ENCODE measurements at regions not wholly inside any gene's neighbourhood (a gene's known extent, or its start where the extent isn't known, plus 50 kb on each side); places are given as distances from the start of the nearest gene placed in this dataset.

GRCh38 chr12:42683933-42684801 is 94.6 kb upstream of the PRICKLE1 start:
- H3K4me3 ChIP-seq (ENCODE audit: low read length): no peak overlapping the region
- no peaks in the 10 kb centered on the region for H3F3A ChIP-seq (ENCODE audit: insufficient read depth, low read length, poor library complexity, severe bottlenecking)
- H3K9ac ChIP-seq (ENCODE audit: low read length): no peak overlapping the region
- no peak overlapping the region for H3K4me2 ChIP-seq (ENCODE audit: low read length)
- no peak overlapping the region for H2AFZ ChIP-seq (ENCODE audit: low read depth, low read length)
- H4K20me1 ChIP-seq (ENCODE audit: insufficient read depth): no peaks in the 10 kb centered on the region
- no peaks in the 10 kb centered on the region for H3K36me3 ChIP-seq (ENCODE audit: insufficient read depth, low read length)
- H3K9me2 ChIP-seq (ENCODE audit: insufficient read depth, low read length): no peaks in the 10 kb centered on the region
- no peaks in the 10 kb centered on the region for H3K27me3 ChIP-seq (ENCODE audit: insufficient read depth, low read depth, low read length)
- TF ChIP-seq REST (IDR thresholded peaks at IDR 0.05; ENCODE audit: borderline replicate concordance) (no peak), EZH2 (IDR thresholded peaks at IDR 0.05; ENCODE audit: borderline replicate concordance, insufficient read depth, low read length, poor library complexity, severe bottlenecking) (no peak), MXI1 (conservative IDR thresholded peaks at IDR 0.05; ENCODE audit: poor library complexity, severe bottlenecking) (no peak), TAF1 (IDR thresholded peaks at IDR 0.05; ENCODE audit: low read depth) (no peak), EP300 (conservative IDR thresholded peaks at IDR 0.05; ENCODE audit: poor library complexity, severe bottlenecking) (no peak), POLR2AphosphoS5 (IDR thresholded peaks at IDR 0.05) (no peak)
- no peaks in the 10 kb centered on the region for H3K79me2 ChIP-seq (replicated peaks; ENCODE audit: insufficient read depth, low read length)
- no peaks in the 10 kb centered on the region for H3K9me3 ChIP-seq (ENCODE audit: low read length)
- H3K27ac ChIP-seq (ENCODE audit: low read length): no peak overlapping the region

GRCh38 chr12:42683266-42683665 is 93.7 kb upstream of the PRICKLE1 start:
- Histone ChIP-seq H3F3A (ENCODE audit: insufficient read depth, low read length, poor library complexity, severe bottlenecking) (no peaks in the 10 kb centered on the region), H3K9me3 (ENCODE audit: low read length) (no peaks in the 10 kb centered on the region), H3K9ac (ENCODE audit: low read length) (no peak overlapping the region), H2AFZ (ENCODE audit: low read depth, low read length) (no peak overlapping the region), H3K27ac (ENCODE audit: low read length) (no peak overlapping the region), H3K4me3 (ENCODE audit: low read length) (no peak overlapping the region), H3K27me3 (ENCODE audit: insufficient read depth, low read depth, low read length) (no peaks in the 10 kb centered on the region), H4K20me1 (ENCODE audit: insufficient read depth) (no peaks in the 10 kb centered on the region), H3K36me3 (ENCODE audit: insufficient read depth, low read length) (no peaks in the 10 kb centered on the region), H3K4me2 (ENCODE audit: low read length) (no peak overlapping the region), H3K79me2 (replicated peaks; ENCODE audit: insufficient read depth, low read length) (no peaks in the 10 kb centered on the region), H3K9me2 (ENCODE audit: insufficient read depth, low read length) (no peaks in the 10 kb centered on the region)
- TF ChIP-seq RAD21 (conservative IDR thresholded peaks at IDR 0.05): no peak
- no peak for TF ChIP-seq POLR2AphosphoS5 (IDR thresholded peaks at IDR 0.05)
- no peak for TF ChIP-seq EZH2 (IDR thresholded peaks at IDR 0.05; ENCODE audit: borderline replicate concordance, insufficient read depth, low read length, poor library complexity, severe bottlenecking)
- TF ChIP-seq CTCF (IDR thresholded peaks at IDR 0.05; ENCODE audit: poor library complexity, severe bottlenecking): no peak
- no peak for TF ChIP-seq EP300 (conservative IDR thresholded peaks at IDR 0.05; ENCODE audit: poor library complexity, severe bottlenecking)
